HepG2 (cell line): ENCODE measurements at regions not wholly inside any gene's neighbourhood (a gene's known extent, or its start where the extent isn't known, plus 50 kb on each side); places are given as distances from the start of the nearest gene placed in this dataset.

Experiments used
- BORCS8-MEF2B ChIP-seq: sonication (generic); formaldehyde crosslinking; IDR thresholded peaks from 2 replicates; pipeline ENCODE4 v1.8.0; 2022; ENCODE audit warnings: mild to moderate bottlenecking, missing genetic modification reagents
- DNMT1 ChIP-seq: sonication (generic); formaldehyde crosslinking; IDR thresholded peaks from 2 replicates; pipeline ENCODE4 v1.5.1; 2020; ENCODE audit warnings: mild to moderate bottlenecking, missing genetic modification reagents
- EZH2 ChIP-seq: conservative IDR thresholded peaks from 2 replicates; pipeline ENCODE4 v1.6.1; 2012; ENCODE audit warnings: mild to moderate bottlenecking, low read depth, low read length, moderate library complexity
- HMGXB3 ChIP-seq: sonication (generic); formaldehyde crosslinking; IDR thresholded peaks from 2 replicates; pipeline ENCODE4 v1.4.0; 2020; ENCODE audit warnings: missing genetic modification reagents, borderline replicate concordance
- NFATC3 ChIP-seq: sonication (generic); formaldehyde crosslinking; IDR thresholded peaks from 2 replicates; pipeline ENCODE4 v1.5.1; 2020; ENCODE audit warnings: mild to moderate bottlenecking, missing genetic modification reagents
- PAX8 ChIP-seq: sonication (generic); formaldehyde crosslinking; IDR thresholded peaks from 2 replicates; pipeline ENCODE4 v1.8.0; 2022; ENCODE audit warnings: mild to moderate bottlenecking, missing genetic modification reagents, borderline replicate concordance
- POLR2A ChIP-seq, 2 experiments: IDR thresholded peaks; 2 replicates each; pipeline ENCODE4 v1.6.1; 2011; ENCODE audit warnings: low read depth in 2 of 2, low read length in 2 of 2, mild to moderate bottlenecking in 1 of 2, moderate library complexity in 1 of 2; ENCODE audit not compliant: insufficient read depth in 1 of 2
- SIN3A ChIP-seq: IDR thresholded peaks from 2 replicates; pipeline ENCODE4 v1.6.1; 2011; ENCODE audit warnings: low read depth, mild to moderate bottlenecking, control low read depth, low read length, borderline replicate concordance
- SIX4 ChIP-seq: sonication (generic); formaldehyde crosslinking; IDR thresholded peaks from 2 replicates; pipeline ENCODE4 v1.4.0; 2020; ENCODE audit warnings: missing genetic modification reagents
- ZNF549 ChIP-seq: sonication (generic); formaldehyde crosslinking; IDR thresholded peaks from 2 replicates; pipeline ENCODE4 v1.5.0; 2020; ENCODE audit warnings: missing genetic modification reagents
- ZNF777 ChIP-seq: sonication (generic); formaldehyde crosslinking; IDR thresholded peaks from 2 replicates; pipeline ENCODE4 v1.4.0; 2020; ENCODE audit warnings: missing genetic modification reagents
- ZZZ3 ChIP-seq: sonication (generic); formaldehyde crosslinking; IDR thresholded peaks from 2 replicates; pipeline ENCODE4 v1.4.0; 2020; ENCODE audit warnings: missing genetic modification reagents, mild to moderate bottlenecking, borderline replicate concordance
- TF ChIP-seq, protein P1 (sequence below): sonication (generic); formaldehyde crosslinking; IDR thresholded peaks from 2 replicates; pipeline ENCODE4 v1.5.0; 2020; ENCODE audit warnings: mild to moderate bottlenecking, missing genetic modification reagents, moderate library complexity

DNA sequence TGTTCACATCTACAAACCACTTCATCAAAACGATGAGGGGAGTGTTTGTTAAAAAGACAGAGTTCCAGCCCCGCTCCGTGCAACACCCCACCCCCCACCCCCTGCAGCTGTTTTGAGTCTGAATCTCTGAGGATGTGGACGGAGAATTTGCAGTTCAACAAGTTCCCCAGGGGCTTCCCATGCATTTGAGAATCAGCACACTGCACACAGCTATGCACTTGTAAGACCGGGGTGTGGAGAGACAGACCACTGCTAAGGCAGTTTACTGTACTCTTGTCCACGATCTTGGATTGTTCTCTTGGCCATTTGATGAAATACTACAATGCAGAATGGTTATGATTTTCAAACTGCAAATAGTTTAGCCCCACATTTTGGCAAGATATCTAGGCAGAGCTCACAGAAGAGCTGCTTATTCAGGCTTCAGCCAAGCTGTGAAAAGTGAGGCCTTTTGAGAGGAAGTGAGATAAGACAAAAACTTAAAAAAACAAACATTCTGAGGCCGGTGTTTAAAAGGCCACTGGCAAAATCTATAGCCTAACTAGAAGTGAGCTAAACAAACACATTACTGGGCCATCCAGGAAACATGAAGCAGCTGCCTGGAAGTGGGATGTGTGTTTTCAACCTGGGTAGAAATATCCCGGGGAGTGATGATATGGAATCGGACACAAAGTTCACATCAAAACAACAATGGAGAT lies 308.2 kb upstream of the ADAMTS9 start:
- TF ChIP-seq, protein P1, sequence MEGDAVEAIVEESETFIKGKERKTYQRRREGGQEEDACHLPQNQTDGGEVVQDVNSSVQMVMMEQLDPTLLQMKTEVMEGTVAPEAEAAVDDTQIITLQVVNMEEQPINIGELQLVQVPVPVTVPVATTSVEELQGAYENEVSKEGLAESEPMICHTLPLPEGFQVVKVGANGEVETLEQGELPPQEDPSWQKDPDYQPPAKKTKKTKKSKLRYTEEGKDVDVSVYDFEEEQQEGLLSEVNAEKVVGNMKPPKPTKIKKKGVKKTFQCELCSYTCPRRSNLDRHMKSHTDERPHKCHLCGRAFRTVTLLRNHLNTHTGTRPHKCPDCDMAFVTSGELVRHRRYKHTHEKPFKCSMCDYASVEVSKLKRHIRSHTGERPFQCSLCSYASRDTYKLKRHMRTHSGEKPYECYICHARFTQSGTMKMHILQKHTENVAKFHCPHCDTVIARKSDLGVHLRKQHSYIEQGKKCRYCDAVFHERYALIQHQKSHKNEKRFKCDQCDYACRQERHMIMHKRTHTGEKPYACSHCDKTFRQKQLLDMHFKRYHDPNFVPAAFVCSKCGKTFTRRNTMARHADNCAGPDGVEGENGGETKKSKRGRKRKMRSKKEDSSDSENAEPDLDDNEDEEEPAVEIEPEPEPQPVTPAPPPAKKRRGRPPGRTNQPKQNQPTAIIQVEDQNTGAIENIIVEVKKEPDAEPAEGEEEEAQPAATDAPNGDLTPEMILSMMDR (CRISPR knock-in tag): no peak
- TF ChIP-seq SIX4 (CRISPR knock-in tag) (no peak), HMGXB3 (no peak), ZZZ3 (no peak), DNMT1 (CRISPR knock-in tag) (no peak), ZNF549 (CRISPR knock-in tag) (no peak), BORCS8-MEF2B (CRISPR knock-in tag) (no peak), PAX8 (no peak), SIN3A (no peak), POLR2A (IDR thresholded peaks at IDR 0.05; ENCODE audit: insufficient read depth in 1 of 2, low read depth in 2 of 2, low read length in 2 of 2) (no peak), NFATC3 (CRISPR knock-in tag) (no peak), ZNF777 (CRISPR knock-in tag) (no peak), EZH2 (no peak)
